CD4-positive, alpha-beta T cell (primary cell): ENCODE measurements at regions not wholly inside any gene's neighbourhood (a gene's known extent, or its start where the extent isn't known, plus 50 kb on each side); places are given as distances from the start of the nearest gene placed in this dataset.

Experiments used
- ATAC-seq: fragments of 200-7000 bp; cut with Tn5 transposase; one replicate; pipeline ENCODE4 v1.10.0; 2022; ENCODE audit warnings: mild to moderate bottlenecking; ENCODE audit not compliant: poor library complexity
- CTCF ChIA-PET: fragments of 350-600 bp; sonication (Branson Sonifier 250); formaldehyde crosslinking; loops from one replicate; lab custom pipeline; 2021; ENCODE audit warnings: antibody characterized with exemption, inconsistent platforms; lab: Charles Lee
- POLR2A ChIA-PET: fragments of 350-600 bp; sonication (Branson Sonifier 250); formaldehyde crosslinking; loops from one replicate; lab custom pipeline; 2021; ENCODE audit warnings: antibody characterized with exemption, inconsistent platforms; lab: Charles Lee
- DNase-seq, 14 experiments: peaks; one replicate each; pipeline ENCODE4 v3.0.0-alpha.2; 2013 to 2020; ENCODE audit warnings: mixed read lengths in 2 of 14
- H3K27ac ChIP-seq, 2 donors: one replicate each; pipeline versions ENCODE4 v1.5.1 to v1.7.0; 2013; ENCODE audit warnings: low read length in 2 of 2, low read depth in 1 of 2, mild to moderate bottlenecking in 1 of 2
- H3K27me3 ChIP-seq, 2 experiments: 1 replicate in 1 of 2; 2 replicates in 1 of 2; pipeline versions ENCODE4 v1.6.1 to v1.7.0; 2013; ENCODE audit warnings: low read length in 2 of 2, control low read depth in 1 of 2, mild to moderate bottlenecking in 1 of 2, moderate library complexity in 1 of 2; ENCODE audit not compliant: insufficient read depth in 2 of 2, control insufficient read depth in 1 of 2
- H3K36me3 ChIP-seq: one replicate; pipeline ENCODE4 v1.6.1; 2013; ENCODE audit warnings: low read length, control low read depth; ENCODE audit not compliant: insufficient read depth
- H3K4me1 ChIP-seq: one replicate; pipeline ENCODE4 v1.6.1; 2013; ENCODE audit warnings: low read length, control low read depth; ENCODE audit not compliant: insufficient read depth
- H3K4me3 ChIP-seq: one replicate; pipeline ENCODE4 v1.5.1; 2013; ENCODE audit warnings: mild to moderate bottlenecking, low read length, moderate library complexity
- H3K9me3 ChIP-seq, 2 experiments: 1 replicate in 1 of 2; 2 replicates in 1 of 2; pipeline versions ENCODE4 v1.6.1 to v1.7.0; 2013; ENCODE audit warnings: low read length in 2 of 2, mild to moderate bottlenecking in 2 of 2, control low read depth in 1 of 2, moderate library complexity in 1 of 2; ENCODE audit not compliant: control insufficient read depth in 1 of 2, insufficient read depth in 1 of 2
- H3K27ac Mint-ChIP-seq: one replicate; pipeline ENCODE4 v1.8.0; 2020; ENCODE audit warnings: mixed read lengths
- H3K27me3 Mint-ChIP-seq: one replicate; pipeline ENCODE4 v1.8.0; 2021; ENCODE audit warnings: mixed read lengths
- H3K36me3 Mint-ChIP-seq: one replicate; pipeline ENCODE4 v1.8.0; 2021; ENCODE audit warnings: low read depth, mixed read lengths
- H3K4me1 Mint-ChIP-seq: one replicate; pipeline ENCODE4 v1.8.0; 2021; ENCODE audit warnings: low read depth, mixed read lengths
- H3K4me3 Mint-ChIP-seq: one replicate; pipeline ENCODE4 v1.8.0; 2020; ENCODE audit warnings: mild to moderate bottlenecking, mixed read lengths
- H3K9me3 Mint-ChIP-seq: one replicate; pipeline ENCODE4 v1.8.0; 2020; ENCODE audit warnings: mixed read lengths
- intact Hi-C, 2 experiments: fragments of 100-400 bp; cut with DNase I in 1 of 2; cut with micrococcal nuclease in 1 of 2; formaldehyde crosslinking; loops; one replicate each; pipeline versions ENCODE4 v1.15.1 to v1.9.0; 2023 to 2025; cut with DNase I, micrococcal nuclease
- TF ChIP-seq, protein P1 (sequence below): fragments of 200-600 bp; IDR thresholded peaks from one replicate; pipeline ENCODE4 v1.8.0; 2022; ENCODE audit warnings: antibody characterized with exemption, mild to moderate bottlenecking

DNA sequence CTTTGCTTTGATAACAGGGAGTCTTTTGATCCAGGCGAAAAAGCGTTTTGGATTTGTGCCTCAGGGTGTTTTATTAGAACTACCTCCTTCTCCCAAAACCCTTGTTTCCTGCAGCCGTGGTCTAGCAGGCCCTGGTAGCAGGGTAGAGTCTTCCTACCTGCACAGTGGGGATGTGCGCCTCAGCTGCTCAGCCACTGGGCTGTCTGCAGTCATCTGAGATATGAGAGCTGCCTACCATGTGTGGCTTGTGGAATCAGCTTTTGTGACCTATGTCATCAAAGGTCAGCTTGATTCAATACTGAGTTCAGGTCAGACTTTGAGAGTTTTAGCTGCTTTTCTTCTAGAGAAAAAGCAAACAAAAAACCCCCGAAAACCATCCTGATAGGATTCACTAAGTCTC is 279.5 kb downstream of the CLIC5 start:
- CTCF ChIA-PET: interaction anchor here (1.7 kb wide), 1 partner anchor 21 kb away, joined by 3 read pairs; no protein-coding TSS in a partner anchor
- no peaks in the 10 kb centered on the region for H3K36me3 ChIP-seq

DNA sequence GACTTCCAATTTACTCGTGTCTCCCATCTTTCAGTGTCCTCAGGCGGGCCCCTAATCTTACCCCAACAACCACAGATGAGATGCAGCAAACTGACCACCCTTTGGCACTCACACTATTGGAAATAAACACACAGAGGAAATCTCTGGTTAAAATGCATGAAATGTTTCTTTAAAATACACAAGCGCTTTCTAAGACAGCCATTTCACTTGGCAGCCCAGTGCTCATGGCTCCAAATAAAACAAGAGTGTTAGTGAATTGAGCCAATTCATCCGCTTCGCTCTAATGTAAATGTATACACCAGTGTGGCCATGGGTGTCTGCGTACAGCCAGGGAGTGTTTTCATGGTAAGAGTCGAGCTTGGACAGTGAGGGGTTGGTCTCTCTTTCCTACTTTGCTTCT is 282.9 kb downstream of the CLIC5 start:
- H3K9me3 Mint-ChIP-seq: no peaks in the 10 kb centered on the region
- Histone ChIP-seq H3K27ac (no peak overlapping the region), H3K4me3 (no peak overlapping the region), H3K4me1 (peaks cover 5% of the 10 kb centered on the region), H3K27me3 (no peaks in the 10 kb centered on the region), H3K9me3 (no peaks in the 10 kb centered on the region), H3K36me3 (no peaks in the 10 kb centered on the region)
- no peak for ATAC-seq
- ChIA-PET POLR2A (no interaction called here), CTCF (no interaction called here)
- H3K4me3 Mint-ChIP-seq: no peak overlapping the region
- intact Hi-C loops: no loop called here
- TF ChIP-seq, protein P1, sequence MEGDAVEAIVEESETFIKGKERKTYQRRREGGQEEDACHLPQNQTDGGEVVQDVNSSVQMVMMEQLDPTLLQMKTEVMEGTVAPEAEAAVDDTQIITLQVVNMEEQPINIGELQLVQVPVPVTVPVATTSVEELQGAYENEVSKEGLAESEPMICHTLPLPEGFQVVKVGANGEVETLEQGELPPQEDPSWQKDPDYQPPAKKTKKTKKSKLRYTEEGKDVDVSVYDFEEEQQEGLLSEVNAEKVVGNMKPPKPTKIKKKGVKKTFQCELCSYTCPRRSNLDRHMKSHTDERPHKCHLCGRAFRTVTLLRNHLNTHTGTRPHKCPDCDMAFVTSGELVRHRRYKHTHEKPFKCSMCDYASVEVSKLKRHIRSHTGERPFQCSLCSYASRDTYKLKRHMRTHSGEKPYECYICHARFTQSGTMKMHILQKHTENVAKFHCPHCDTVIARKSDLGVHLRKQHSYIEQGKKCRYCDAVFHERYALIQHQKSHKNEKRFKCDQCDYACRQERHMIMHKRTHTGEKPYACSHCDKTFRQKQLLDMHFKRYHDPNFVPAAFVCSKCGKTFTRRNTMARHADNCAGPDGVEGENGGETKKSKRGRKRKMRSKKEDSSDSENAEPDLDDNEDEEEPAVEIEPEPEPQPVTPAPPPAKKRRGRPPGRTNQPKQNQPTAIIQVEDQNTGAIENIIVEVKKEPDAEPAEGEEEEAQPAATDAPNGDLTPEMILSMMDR: no peak
- H3K27ac Mint-ChIP-seq: no peak overlapping the region
- DNase-seq: no peak
- H3K27me3 Mint-ChIP-seq: no peaks in the 10 kb centered on the region
- H3K36me3 Mint-ChIP-seq: no peaks in the 10 kb centered on the region
- peaks cover 6% of the 10 kb centered on the region for H3K4me1 Mint-ChIP-seq

More for the DNA sequence above, 279.5 kb downstream of the CLIC5 start:
- Histone ChIP-seq H3K9me3 (no peaks in the 10 kb centered on the region), H3K4me3 (no peak overlapping the region), H3K27ac (no peak overlapping the region), H3K4me1 (peaks cover 10% of the 10 kb centered on the region), H3K27me3 (no peaks in the 10 kb centered on the region)
- H3K27me3 Mint-ChIP-seq: no peaks in the 10 kb centered on the region
- H3K4me1 Mint-ChIP-seq: peaks cover 11% of the 10 kb centered on the region
- H3K36me3 Mint-ChIP-seq: no peaks in the 10 kb centered on the region
- intact Hi-C loops: no loop called here
- H3K27ac Mint-ChIP-seq: no peak overlapping the region
- no peak overlapping the region for H3K4me3 Mint-ChIP-seq
- H3K9me3 Mint-ChIP-seq: no peaks in the 10 kb centered on the region
- no peak for ATAC-seq
- no peak for DNase-seq
- TF ChIP-seq, protein P1: no peak
- POLR2A ChIA-PET: no interaction called here

DNA sequence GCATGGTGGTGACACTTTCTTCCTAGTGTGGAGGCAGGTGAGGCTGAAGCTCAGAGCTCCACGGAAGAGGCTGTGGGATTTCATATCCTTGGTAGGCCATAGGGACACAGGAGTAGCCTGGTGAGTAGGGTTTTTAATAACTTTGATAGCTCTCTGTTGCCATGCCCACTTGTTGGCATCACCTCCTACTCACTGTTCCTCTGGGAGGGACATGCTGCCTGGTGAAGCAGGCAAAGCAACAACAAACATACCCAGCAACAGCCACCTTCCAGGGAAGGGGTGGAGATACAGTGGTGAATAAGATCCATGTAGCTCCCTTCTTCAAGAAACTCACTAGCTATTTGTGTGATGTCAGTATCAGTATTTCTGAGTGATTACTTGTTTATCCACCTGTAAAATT is 285.4 kb downstream of the CLIC5 start:
- Mint-ChIP-seq H3K27me3 (no peaks in the 10 kb centered on the region), H3K4me1 (no peaks in the 10 kb centered on the region), H3K36me3 (no peaks in the 10 kb centered on the region), H3K27ac (no peak overlapping the region), H3K9me3 (no peaks in the 10 kb centered on the region), H3K4me3 (no peak overlapping the region)
- H3K4me1 ChIP-seq: no peaks in the 10 kb centered on the region
- no peaks in the 10 kb centered on the region for H3K9me3 ChIP-seq
- no peak overlapping the region for H3K4me3 ChIP-seq
- no peaks in the 10 kb centered on the region for H3K27me3 ChIP-seq
- POLR2A ChIA-PET: no interaction called here
- ATAC-seq (no peak), DNase-seq (no peak)
- TF ChIP-seq, protein P1: no peak
- intact Hi-C loops: no loop called here
- no peaks in the 10 kb centered on the region for H3K36me3 ChIP-seq
- CTCF ChIA-PET: interaction anchor here (1.2 kb wide), 1 partner anchor 15 kb away, joined by 3 read pairs; no protein-coding TSS in a partner anchor
- no peak overlapping the region for H3K27ac ChIP-seq
